ENCODE measurements at regions not wholly inside any gene's neighbourhood (a gene's known extent, or its start where the extent isn't known, plus 50 kb on each side); places are given as distances from the start of the nearest gene placed in this dataset.
"Not testable (repeated sequence)": the region's sequence is repeated elsewhere in the genome, so short reads cannot be mapped to it uniquely, and the experiment has no call there.

DNA sequence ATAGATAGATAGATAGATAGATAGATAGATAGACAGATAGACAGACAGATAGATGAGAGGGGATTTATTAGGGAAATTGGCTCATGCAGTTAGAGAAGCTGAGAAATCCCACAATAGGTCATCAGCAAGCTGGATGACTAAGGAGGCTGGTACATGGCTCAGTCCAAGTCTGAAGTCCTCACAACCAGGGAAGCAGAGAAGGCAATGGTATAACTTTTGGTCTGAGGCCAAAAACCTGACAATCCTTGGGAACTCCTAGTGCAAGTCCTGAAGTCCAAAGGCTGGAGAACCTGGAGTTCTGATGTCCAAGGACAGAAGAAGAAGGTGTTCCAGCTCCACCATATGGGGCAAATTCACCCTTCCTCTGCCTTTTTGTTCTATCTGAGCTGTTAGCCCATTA lies 517.6 kb upstream of the ATP2B1 start:
- TF ChIP-seq, protein P1, sequence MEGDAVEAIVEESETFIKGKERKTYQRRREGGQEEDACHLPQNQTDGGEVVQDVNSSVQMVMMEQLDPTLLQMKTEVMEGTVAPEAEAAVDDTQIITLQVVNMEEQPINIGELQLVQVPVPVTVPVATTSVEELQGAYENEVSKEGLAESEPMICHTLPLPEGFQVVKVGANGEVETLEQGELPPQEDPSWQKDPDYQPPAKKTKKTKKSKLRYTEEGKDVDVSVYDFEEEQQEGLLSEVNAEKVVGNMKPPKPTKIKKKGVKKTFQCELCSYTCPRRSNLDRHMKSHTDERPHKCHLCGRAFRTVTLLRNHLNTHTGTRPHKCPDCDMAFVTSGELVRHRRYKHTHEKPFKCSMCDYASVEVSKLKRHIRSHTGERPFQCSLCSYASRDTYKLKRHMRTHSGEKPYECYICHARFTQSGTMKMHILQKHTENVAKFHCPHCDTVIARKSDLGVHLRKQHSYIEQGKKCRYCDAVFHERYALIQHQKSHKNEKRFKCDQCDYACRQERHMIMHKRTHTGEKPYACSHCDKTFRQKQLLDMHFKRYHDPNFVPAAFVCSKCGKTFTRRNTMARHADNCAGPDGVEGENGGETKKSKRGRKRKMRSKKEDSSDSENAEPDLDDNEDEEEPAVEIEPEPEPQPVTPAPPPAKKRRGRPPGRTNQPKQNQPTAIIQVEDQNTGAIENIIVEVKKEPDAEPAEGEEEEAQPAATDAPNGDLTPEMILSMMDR (IDR thresholded peaks at IDR 0.05; ENCODE audit: insufficient read depth, low read depth, low read length, missing control alignments), result no peak

DNA sequence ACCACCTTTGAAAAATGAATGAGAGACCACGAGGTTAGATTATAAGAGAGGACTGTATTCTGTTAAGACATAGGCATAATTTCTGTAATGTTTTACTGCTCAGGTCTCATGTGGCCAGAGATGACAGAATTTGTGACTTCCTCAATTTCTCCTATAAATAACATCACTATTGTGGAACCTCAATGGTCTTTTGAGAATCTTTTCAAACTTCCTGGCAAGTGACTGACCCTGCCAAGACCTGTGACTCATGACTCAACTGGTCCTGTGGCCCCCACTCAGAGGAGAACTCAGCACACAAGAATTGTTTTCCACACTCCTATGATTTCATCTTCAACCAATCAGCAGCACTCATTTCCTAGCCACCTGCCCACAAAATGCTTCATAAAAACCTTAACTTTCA lies 508.2 kb upstream of the ATP2B1 start:
- DNase-seq (ENCODE audit: low read depth), result peak; percentile 1
- TF ChIP-seq, protein P1 (IDR thresholded peaks at IDR 0.05; ENCODE audit: insufficient read depth, low read depth, low read length, missing control alignments), result no peak
- no peak overlapping the region for H3K4me3 ChIP-seq (ENCODE audit: low read depth, low read length)

More for the DNA sequence above, 517.6 kb upstream of the ATP2B1 start:
- DNase-seq (ENCODE audit: low read depth), result no peak
- H3K4me3 ChIP-seq (ENCODE audit: low read depth, low read length), result no peak overlapping the region

DNA sequence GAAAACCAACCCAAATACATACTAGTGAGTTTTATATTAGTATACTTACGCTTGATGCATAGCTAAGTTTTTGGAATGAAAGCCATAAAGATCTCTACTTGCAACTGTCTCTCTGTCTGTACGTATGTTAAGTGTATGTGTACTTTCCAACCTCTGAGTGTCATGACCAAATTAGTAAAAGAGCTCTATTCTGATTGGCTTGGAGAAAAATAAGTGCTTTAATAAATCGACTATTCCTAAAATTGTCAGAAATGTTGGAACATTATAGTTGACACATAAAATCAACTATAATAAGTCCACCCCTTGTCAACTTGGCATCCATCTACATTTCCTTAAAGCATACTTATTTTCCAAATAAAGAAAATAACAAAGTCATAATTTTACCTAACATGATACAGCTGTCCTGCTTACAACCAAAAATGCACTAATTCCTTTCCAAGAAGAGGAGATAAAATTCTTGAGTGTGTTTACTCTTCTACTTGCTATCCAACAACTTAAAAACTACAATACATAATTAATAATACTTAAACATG lies 507.4 kb upstream of the ATP2B1 start:
- TF ChIP-seq, protein P1 (IDR thresholded peaks at IDR 0.05; ENCODE audit: insufficient read depth, low read depth, low read length, missing control alignments), result no peak
- no peak overlapping the region for H3K4me3 ChIP-seq (ENCODE audit: low read depth, low read length)

DNA sequence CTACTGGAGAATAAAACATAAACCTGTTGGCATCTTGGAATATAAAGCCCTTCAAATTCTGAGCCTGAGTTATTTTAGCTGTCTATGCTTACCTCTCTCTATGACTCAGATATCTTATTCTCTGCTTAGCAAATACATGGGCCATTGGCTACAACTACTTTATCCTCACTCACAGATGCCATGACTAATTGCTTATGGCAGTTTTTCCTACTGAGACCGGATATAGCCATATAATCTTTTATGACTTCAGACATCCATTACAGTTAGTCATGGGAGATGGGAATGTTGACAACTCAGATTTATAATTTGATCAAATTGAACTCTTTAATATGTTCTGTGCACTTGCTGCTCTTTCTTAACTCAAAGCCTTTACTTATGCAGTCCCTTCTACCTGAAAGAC lies 502.4 kb upstream of the ATP2B1 start:
- no peak for DNase-seq (ENCODE audit: low read depth)
- TF ChIP-seq, protein P1 (IDR thresholded peaks at IDR 0.05; ENCODE audit: insufficient read depth, low read depth, low read length, missing control alignments), result no peak

More for the DNA sequence above, 507.4 kb upstream of the ATP2B1 start:
- DNase-seq (ENCODE audit: low read depth), result no peak

DNA sequence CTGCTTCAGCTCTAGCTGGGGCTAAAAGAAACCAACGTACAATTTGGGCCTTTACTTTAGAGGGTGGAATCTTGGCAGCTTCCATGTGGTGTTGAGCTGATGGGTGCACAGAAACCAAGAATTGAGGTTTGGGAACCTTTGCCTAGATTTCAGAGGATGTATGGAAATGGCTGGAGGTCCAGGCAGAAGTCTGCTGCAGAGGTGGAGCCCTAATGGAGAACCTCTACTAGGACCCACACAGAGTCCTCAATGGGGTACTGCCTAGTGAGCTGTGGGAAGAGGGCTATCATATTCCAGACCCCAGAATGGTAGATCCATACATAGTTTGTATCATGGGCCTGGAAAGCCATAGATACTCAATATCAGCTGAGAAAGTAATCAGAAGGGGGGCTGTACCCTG lies 500.4 kb upstream of the ATP2B1 start:
- no peak overlapping the region for H3K4me3 ChIP-seq (ENCODE audit: low read depth, low read length)
- no peak for DNase-seq (ENCODE audit: low read depth)
- TF ChIP-seq, protein P1 (IDR thresholded peaks at IDR 0.05; ENCODE audit: insufficient read depth, low read depth, low read length, missing control alignments), result no peak

More for the DNA sequence above, 502.4 kb upstream of the ATP2B1 start:
- H3K4me3 ChIP-seq (ENCODE audit: low read depth, low read length), result no peak overlapping the region

DNA sequence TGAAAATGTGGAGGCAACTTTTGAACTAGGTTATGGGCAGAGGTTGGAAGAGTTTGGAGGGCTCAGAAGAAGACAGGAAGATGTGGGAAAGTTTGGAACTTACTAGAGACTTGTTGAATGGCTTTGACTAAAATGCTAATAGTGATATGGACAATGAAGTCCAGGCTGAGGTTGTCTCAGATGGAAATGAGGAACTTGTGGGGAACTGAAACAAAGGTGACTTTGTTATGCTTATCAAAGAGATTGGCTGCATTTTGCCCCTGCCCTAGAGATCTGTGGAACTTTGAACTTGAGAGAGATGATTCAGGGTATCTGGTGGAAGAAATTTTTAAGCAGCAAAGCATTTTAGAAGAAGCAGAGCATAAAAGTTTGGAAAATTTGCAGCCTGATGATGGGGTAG lies 499.7 kb upstream of the ATP2B1 start:
- not testable (repeated sequence) for H3K4me3 ChIP-seq (ENCODE audit: low read depth, low read length); DNase-seq (ENCODE audit: low read depth)

DNA sequence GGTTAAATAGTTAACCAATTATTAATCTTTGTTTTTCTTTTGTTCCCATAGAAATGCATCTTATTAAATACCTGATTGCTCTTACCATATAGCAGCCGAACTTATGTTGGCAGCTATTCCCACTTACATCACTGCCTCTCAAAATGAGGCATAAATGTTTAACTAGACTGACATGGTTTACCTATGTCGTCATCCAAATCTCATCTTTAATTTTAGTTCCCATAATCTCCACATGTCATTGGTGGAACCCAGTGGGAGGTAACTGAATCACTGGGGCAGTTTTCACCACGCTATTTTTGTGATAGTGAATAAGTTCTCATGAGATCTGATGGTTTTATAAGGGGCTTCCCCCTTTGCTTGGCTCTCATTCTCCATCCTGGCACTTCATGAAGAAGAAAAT lies 499.2 kb upstream of the ATP2B1 start:
- DNase-seq (ENCODE audit: low read depth), result no peak
- TF ChIP-seq, protein P1 (IDR thresholded peaks at IDR 0.05; ENCODE audit: insufficient read depth, low read depth, low read length, missing control alignments), result no peak
- no peak overlapping the region for H3K4me3 ChIP-seq (ENCODE audit: low read depth, low read length)
